Stimulated activated CD4-positive, alpha-beta T cell treated with anti-CD3 and anti-CD28 coated beads, Interleukin-15, amount 100 ng/mL, for 24 hours (primary cell): ENCODE measurements at regions not wholly inside any gene's neighbourhood (a gene's known extent, or its start where the extent isn't known, plus 50 kb on each side); places are given as distances from the start of the nearest gene placed in this dataset.

ENCODE experiments used
- DNase-seq: peaks from one replicate; pipeline ENCODE4 v3.0.0-alpha.2; 2020

DNA sequence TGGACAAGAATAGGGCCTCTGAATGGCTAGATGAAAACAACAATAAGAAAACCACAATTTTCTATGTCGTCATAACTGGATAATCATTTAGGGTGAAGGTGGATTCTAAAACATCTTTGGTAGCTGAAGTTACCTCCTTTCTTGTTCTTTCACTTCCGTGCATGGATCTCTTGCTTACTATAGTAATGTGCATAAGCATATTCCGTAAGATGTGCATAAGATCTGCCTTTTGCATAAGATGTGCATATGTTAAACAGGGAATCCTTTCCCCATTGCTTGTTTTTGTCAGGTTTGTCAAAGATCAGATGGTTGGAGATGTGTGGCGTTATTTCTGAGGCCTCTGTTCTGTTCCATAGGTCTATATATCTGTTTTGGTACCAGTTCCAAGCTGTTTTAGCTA is 353.6 kb downstream of the MTX2 start:
- DNase-seq = no peak

- DNase-seq = no peak
Measured at GRCh38 chr2:176626796-176627195, 357.6 kb downstream of the MTX2 start.

GRCh38 chr2:176628438-176628837 is 359.2 kb downstream of the MTX2 start:
- DNase-seq = no peak

GRCh38 chr2:176633754-176634153 is 364.5 kb downstream of the MTX2 start:
- no peak for DNase-seq

- no peak for DNase-seq
Measured at GRCh38 chr2:176636401-176636800, 367.2 kb downstream of the MTX2 start.

GRCh38 chr2:176637142-176637485 is 367.9 kb downstream of the MTX2 start:
- DNase-seq = no peak

DNA sequence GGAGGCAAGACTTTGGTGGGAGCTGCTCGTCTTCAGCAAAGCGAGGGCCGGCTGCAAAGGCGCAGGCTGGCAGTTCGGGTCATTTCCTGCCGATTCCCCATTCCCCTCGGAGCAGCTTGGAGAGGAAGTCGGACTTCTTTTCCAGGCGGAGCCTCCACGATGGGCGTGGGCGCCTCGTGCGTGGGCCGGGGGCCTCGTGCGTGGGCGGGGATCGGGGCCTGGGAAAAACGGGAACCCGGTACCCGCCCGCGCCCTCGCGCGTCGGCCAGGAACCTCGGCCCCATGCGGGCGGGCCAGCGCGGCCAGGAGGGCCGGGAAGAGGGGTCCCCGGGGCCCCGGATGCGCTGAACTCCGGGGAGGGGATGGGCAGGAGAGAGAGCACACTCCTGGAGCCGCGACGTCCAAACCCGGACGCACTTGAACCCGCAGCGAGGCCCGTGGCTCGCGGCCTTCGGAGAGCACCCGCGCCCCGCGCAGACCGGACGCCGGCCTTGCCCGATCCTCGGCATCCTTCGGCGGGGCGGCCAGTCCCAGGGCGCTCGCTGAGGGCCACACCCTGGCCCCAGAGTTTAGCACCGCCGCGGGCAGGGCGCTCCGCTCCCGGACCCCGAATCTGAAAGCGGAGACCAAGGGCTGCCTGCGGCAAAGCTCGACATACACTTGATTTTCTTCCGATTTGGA is 368.4 kb downstream of the MTX2 start:
- DNase-seq = peak; percentile 32

DNA sequence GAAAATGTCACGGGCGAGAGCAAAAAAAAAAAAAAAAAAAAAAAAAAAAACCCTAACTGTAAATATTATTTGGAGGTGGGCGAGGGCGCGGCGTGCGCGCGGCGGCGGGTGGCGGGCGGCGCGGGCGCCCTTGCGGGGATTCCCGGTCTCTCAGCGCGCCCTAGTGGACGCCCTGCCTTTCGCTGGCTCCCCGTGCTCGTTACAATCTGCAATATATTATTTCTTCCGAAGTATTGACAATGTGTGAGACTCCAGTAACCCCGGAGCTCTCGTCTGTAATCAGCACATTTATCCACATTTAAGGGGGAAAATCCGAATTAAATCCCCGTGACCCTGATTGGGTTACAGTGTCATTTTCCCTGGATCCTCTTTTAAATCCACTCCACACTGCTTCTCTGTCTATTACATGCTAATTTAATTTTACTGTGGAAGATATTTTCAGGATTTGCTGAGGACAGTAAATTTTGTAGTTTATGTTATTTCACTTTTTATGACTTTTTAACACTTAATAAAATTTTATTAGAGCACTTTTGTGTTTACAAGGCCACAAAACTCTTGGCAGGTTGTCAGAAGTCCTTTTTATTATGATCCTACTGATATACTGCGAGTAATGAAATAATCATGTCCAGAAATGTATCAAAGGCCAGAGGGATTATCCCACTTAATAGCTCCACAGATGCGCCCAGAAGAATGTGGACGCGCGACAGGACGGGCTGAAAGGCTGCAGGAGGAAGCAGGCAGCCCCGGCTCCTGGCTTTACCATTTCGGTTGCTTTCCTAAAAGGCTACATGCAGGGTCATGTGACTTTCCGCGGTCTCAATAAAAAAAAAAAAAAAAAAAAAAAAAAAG is 369.1 kb downstream of the MTX2 start:
- DNase-seq = peak; percentile 75

DNA sequence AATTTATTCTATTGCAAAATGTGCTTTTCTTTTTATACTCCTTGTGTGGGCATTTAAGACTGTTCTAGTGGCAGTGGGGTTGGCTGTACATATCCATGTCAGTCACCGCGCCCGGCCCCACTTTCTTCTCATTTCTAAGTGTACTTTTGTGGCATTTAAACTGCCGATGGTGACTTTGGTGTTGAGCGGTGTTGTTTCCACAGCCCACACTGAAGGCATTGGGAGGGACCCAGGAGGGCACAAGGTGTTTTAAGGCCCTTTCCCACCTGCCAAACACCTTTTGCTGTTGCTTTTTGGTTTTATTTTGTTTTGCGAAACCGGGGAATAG is 369.7 kb downstream of the MTX2 start:
- no peak for DNase-seq

DNA sequence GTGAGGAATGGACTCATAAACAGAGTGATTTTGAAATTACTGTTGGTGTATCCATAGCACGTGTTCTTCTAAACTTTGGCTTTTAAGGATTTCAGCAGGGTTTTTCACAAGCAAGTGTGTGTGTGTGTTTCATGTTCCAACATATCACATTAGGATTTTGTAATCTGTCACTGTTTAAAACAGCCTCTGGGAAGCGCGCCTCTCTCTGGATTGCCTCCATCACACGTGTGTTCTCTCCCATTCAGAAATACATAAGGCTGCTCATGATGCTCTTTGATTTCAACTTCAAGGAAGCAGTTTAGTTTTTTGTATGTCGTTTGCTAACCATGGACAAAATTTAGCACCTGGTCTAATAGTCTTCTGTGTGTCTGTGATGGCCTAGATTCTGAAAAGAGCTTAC is 370.4 kb downstream of the MTX2 start:
- DNase-seq = no peak

GRCh38 chr2:176641436-176641835 is 372.2 kb downstream of the MTX2 start:
- DNase-seq = no peak

DNA sequence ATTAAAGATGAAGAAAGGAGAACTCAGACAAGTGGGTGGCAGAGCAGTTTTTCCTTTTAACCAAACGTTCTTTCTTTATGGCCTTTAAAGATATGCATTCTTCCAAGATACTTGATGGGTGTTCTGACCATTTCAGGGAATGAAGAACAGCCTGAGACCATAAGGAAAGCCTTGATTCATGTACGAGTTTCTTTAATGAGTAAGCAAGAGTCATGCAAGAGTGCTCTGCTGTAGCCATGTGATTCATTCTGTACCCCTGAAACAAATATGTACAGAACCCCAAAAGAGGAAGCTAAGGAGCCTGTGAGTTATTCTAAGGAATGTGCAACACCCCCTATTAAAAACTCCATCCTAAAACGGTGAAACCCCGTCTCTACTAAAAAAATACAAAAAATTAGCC is 372.8 kb downstream of the MTX2 start:
- DNase-seq = no peak

GRCh38 chr2:176643646-176644045 is 374.4 kb downstream of the MTX2 start:
- no peak for DNase-seq

DNA sequence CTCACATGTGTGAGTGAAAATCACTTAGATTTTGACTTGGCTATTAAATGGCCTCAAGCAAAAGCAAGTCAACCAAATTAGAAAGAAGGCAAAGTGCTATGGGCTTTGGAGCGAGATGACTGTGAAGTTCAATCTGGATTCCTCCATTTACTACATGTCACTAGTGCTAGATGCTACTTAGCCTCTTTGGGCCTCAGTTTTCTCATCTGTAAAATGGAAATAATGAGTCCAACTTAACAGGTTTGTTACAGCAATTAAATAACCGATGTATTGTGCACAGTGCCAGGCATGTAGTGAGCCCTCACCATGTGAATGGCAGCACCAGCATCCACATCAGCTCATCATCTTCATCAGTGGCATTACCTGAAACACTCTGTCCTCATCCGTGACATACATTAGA is 376.3 kb downstream of the MTX2 start:
- no peak for DNase-seq

DNA sequence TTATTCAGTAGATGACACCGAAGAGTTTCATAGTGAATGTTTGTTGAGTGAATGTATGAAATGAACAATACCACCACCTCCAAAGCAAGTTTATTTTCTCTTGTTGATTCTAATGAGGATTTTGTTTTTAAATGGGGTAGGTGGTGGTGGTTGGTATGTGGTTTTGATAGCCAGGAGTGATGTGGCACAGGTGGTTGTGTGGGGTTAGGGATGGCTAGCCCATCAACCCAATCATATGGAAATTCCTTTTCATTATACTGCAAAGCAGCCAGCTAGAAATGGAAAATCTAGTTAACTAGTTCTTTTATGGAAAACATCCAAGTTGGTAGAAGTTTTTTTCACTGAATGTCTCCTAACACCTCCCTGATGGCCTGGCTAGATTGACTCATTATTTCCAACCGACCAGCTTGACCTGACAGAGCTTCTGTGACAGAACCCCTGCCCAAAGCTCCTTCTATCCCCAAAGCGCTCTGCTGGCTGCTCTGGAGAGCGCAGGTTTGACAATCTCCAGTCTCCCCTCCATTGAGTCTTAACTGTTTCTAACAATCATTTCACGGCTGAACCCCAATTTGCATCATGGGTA is 376.9 kb downstream of the MTX2 start:
- no peak for DNase-seq

GRCh38 chr2:176647325-176648165 is 378.3 kb downstream of the MTX2 start:
- no peak for DNase-seq

- no peak for DNase-seq
Measured at GRCh38 chr2:176648700-176649297, 379.6 kb downstream of the MTX2 start.

DNA sequence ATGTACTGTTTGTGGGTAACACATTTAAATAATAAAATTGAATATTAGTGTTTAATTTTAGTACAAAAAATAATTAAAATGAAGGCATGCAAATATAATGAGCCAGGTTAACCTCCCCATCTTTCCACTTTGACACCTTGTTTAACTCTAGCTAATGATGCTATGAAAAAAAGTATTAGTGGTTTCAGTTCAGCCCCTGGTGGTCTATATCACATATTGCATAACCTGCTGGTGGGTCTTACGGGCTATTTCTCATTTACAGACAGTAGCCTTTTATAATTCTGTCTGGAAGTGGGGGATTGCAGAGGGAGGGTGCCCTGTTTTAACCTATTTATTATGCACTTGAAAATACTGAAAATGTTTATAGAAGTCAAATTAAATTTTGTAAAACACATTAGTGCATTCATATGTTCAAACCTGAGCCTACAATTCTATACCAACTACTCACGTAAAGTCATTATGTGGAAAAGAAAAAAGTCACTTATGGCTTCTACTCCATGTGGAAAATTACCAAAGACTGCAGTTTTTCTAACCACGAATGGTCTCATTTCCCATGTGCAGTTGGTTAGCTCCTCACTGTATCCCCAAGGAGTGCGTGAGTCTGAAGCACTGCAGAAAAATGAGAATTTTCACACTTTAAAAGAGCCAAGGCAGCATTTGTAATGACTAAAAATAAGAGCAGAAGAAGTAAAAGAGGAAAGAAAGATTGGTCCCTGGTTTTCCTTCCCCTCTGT is 381.0 kb downstream of the MTX2 start:
- DNase-seq = no peak

DNA sequence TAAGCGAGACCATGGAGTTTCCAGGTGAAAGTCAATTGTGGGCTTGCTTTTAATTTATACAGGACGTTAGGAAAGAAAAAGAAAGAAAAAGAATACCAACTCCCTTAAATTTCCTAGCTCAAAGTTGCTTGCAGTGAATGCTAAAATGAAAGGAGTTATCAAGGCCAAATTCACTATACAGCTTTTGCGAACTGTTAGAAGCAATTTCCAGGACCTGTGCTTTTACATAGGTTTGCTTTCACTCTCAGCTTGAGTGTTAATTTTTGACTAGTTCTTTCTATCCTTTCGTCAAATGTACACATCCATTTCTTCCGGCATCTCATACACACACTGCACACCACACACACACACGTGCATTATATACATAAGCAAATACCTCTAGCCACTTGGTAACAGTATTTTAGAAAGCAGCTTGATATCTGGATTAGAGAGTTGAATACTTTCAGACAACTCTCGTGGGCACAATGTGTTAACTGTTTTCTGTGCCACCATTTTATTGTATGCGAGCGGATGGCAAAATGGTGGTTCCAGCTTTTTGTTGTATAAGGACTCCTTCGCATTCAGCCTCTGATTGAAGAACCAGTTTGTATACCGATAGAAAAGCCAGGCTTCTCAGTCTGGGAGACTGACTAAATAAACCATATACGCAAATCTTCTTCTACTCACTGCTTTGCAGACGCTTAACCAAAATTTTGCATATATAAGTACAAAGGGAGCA is 381.8 kb downstream of the MTX2 start:
- DNase-seq = no peak

GRCh38 chr2:176652300-176653182 is 383.3 kb downstream of the MTX2 start:
- DNase-seq = peak; percentile 2
